Endothelial cell (in vitro differentiated cells): ENCODE measurements at regions not wholly inside any gene's neighbourhood (a gene's known extent, or its start where the extent isn't known, plus 50 kb on each side); places are given as distances from the start of the nearest gene placed in this dataset.

Source experiments
- DNase-seq: peaks from one replicate; pipeline ENCODE4 v3.0.0; 2021; ENCODE audit warnings: low spot score
- H3K27ac Mint-ChIP-seq: one replicate; pipeline ENCODE4 v1.8.0; 2021; ENCODE audit warnings: mixed read lengths, inconsistent platforms; ENCODE audit not compliant: unreplicated experiment
- H3K27me3 Mint-ChIP-seq: one replicate; pipeline ENCODE4 v1.8.0; 2021; ENCODE audit warnings: mild to moderate bottlenecking, moderate library complexity, mixed read lengths, inconsistent platforms; ENCODE audit not compliant: unreplicated experiment
- H3K36me3 Mint-ChIP-seq: one replicate; pipeline ENCODE4 v1.8.0; 2021; ENCODE audit warnings: mild to moderate bottlenecking, low read depth, mixed read lengths, inconsistent platforms; ENCODE audit not compliant: unreplicated experiment
- H3K4me1 Mint-ChIP-seq: one replicate; pipeline ENCODE4 v1.8.0; 2021; ENCODE audit warnings: mild to moderate bottlenecking, mixed read lengths, inconsistent platforms; ENCODE audit not compliant: unreplicated experiment
- H3K4me3 Mint-ChIP-seq: one replicate; pipeline ENCODE4 v1.8.0; 2021; ENCODE audit warnings: mild to moderate bottlenecking, mixed read lengths, inconsistent platforms; ENCODE audit not compliant: unreplicated experiment
- H3K9me3 Mint-ChIP-seq: one replicate; pipeline ENCODE4 v1.8.0; 2021; ENCODE audit warnings: mixed read lengths, inconsistent platforms; ENCODE audit not compliant: unreplicated experiment
- CTCF ChIP-seq: fragments of 200-600 bp; sonication (generic); IDR thresholded peaks from one replicate; pipeline ENCODE4 v1.5.0; 2021; ENCODE audit warnings: antibody characterized with exemption; ENCODE audit not compliant: unreplicated experiment

- Mint-ChIP-seq H3K4me1 (no peaks in the 10 kb centered on the region), H3K27me3 (no peaks in the 10 kb centered on the region), H3K36me3 (no peaks in the 10 kb centered on the region), H3K4me3 (no peak overlapping the region), H3K27ac (no peak overlapping the region), H3K9me3 (no peaks in the 10 kb centered on the region)
- no peak for TF ChIP-seq CTCF
- no peak for DNase-seq
These were observed 205.5 kb upstream of the FSHR start for GRCh38 chr2:49359721-49360406.

GRCh38 chr2:49355611-49356010 is 201.3 kb upstream of the FSHR start:
- no peak overlapping the region for H3K27ac Mint-ChIP-seq
- DNase-seq, result no peak
- no peaks in the 10 kb centered on the region for H3K36me3 Mint-ChIP-seq
- H3K27me3 Mint-ChIP-seq, result no peaks in the 10 kb centered on the region
- H3K4me3 Mint-ChIP-seq, result no peak overlapping the region
- H3K9me3 Mint-ChIP-seq, result no peaks in the 10 kb centered on the region
- no peak for TF ChIP-seq CTCF
- H3K4me1 Mint-ChIP-seq, result peaks cover 10% of the 10 kb centered on the region

- no peak overlapping the region for H3K27ac Mint-ChIP-seq
- DNase-seq, result no peak
- H3K36me3 Mint-ChIP-seq, result no peaks in the 10 kb centered on the region
- no peak for TF ChIP-seq CTCF
- no peaks in the 10 kb centered on the region for H3K27me3 Mint-ChIP-seq
- H3K9me3 Mint-ChIP-seq, result no peaks in the 10 kb centered on the region
- H3K4me1 Mint-ChIP-seq, result peaks cover 10% of the 10 kb centered on the region
- no peak overlapping the region for H3K4me3 Mint-ChIP-seq
These were observed 197.2 kb upstream of the FSHR start for GRCh38 chr2:49351560-49351959.

GRCh38 chr2:49343638-49344037 is 189.3 kb upstream of the FSHR start:
- no peaks in the 10 kb centered on the region for H3K27me3 Mint-ChIP-seq
- no peaks in the 10 kb centered on the region for H3K9me3 Mint-ChIP-seq
- no peaks in the 10 kb centered on the region for H3K36me3 Mint-ChIP-seq
- H3K4me3 Mint-ChIP-seq, result no peak overlapping the region
- H3K4me1 Mint-ChIP-seq, result no peaks in the 10 kb centered on the region
- H3K27ac Mint-ChIP-seq, result no peak overlapping the region
- no peak for DNase-seq
- TF ChIP-seq CTCF, result no peak

- DNase-seq, result no peak
- Mint-ChIP-seq H3K4me1 (no peaks in the 10 kb centered on the region), H3K27me3 (no peaks in the 10 kb centered on the region), H3K36me3 (no peaks in the 10 kb centered on the region), H3K4me3 (no peak overlapping the region), H3K27ac (no peak overlapping the region), H3K9me3 (no peaks in the 10 kb centered on the region)
- TF ChIP-seq CTCF, result no peak
These were observed 187.8 kb upstream of the FSHR start for GRCh38 chr2:49342156-49342555.
